A549 (cell line): ENCODE measurements at regions not wholly inside any gene's neighbourhood (a gene's known extent, or its start where the extent isn't known, plus 50 kb on each side); places are given as distances from the start of the nearest gene placed in this dataset.

Experiments used
- ATAC-seq, 2 experiments: fragments of 200-7000 bp in 1 of 2; fragments of >200 bp in 1 of 2; cut with Nextera tagmentation in 1 of 2; cut with Tn5 transposase in 1 of 2; 3 replicates each; pipeline versions ENCODE4 v1.8.0 to v1.9.1; 2018 to 2020; ENCODE audit warnings: mild to moderate bottlenecking in 1 of 2, moderate library complexity in 1 of 2
- CTCF ChIA-PET: fragments of 300-600 bp; sonication (Branson Sonifier 250); formaldehyde crosslinking; extraction: SDS; loops from one replicate; lab custom pipeline; 2021; ENCODE audit warnings: antibody characterized with exemption, inconsistent platforms; lab: Yijun Ruan, JAX
- POLR2A ChIA-PET: fragments of 350-600 bp; formaldehyde crosslinking; extraction: SDS; loops from one replicate; lab custom pipeline; 2021; ENCODE audit warnings: antibody characterized with exemption, inconsistent platforms; lab: Yijun Ruan, JAX
- DNase-seq, 2 experiments: peaks; one replicate each; pipeline versions ENCODE4 v3.0.0 to v3.0.0-alpha.2; 2011 to 2016; ENCODE audit warnings: low read depth in 1 of 2, low spot score in 1 of 2
- FAIRE-seq: peaks from 2 replicates; lab custom pipeline; 2011; peaks lifted over from hg19 to GRCh38; lab: Jason Lieb, UNC
- H3K27ac ChIP-seq, 2 experiments: fragments of >200 bp; sonication (Bioruptor Twin); formaldehyde crosslinking; 3 replicates each; pipeline ENCODE4 v1.5.1; 2016 to 2017
- H3K4me1 ChIP-seq: fragments of >200 bp; sonication (Bioruptor Twin); formaldehyde crosslinking; 3 replicates; pipeline ENCODE4 v1.6.1; 2016
- H3K4me2 ChIP-seq: fragments of >200 bp; sonication (Bioruptor Twin); formaldehyde crosslinking; 3 replicates; pipeline ENCODE4 v1.6.1; 2016
- H3K4me3 ChIP-seq: fragments of >200 bp; sonication (Bioruptor Twin); formaldehyde crosslinking; 3 replicates; pipeline ENCODE4 v1.5.1; 2016
- H3K9me3 ChIP-seq: fragments of >200 bp; sonication (Bioruptor Twin); formaldehyde crosslinking; 3 replicates; pipeline ENCODE4 v1.6.1; 2016
- BCL3 ChIP-seq: fragments of >200 bp; sonication (Bioruptor Twin); formaldehyde crosslinking; IDR thresholded peaks from 3 replicates; pipeline ENCODE4 v1.6.1; 2016
- CEBPB ChIP-seq, 2 experiments: fragments of >200 bp in 1 of 2; sonication (Bioruptor Twin) in 1 of 2; formaldehyde crosslinking in 1 of 2; IDR thresholded peaks; 2 replicates each; pipeline ENCODE4 v1.6.1; 2012 to 2016
- CHD2 ChIP-seq: fragments of 150-350 bp; IDR thresholded peaks from 2 replicates; pipeline ENCODE4 v1.6.1; 2014; ENCODE audit warnings: low read length; ENCODE audit not compliant: partially characterized antibody
- CTCF ChIP-seq: fragments of >200 bp; sonication (Bioruptor Twin); formaldehyde crosslinking; IDR thresholded peaks from 3 replicates; pipeline ENCODE4 v1.5.1; 2016
- EHMT2 ChIP-seq: fragments of 200-600 bp; sonication (generic); IDR thresholded peaks from 2 replicates; pipeline ENCODE4 v1.6.1; 2016; ENCODE audit warnings: antibody characterized with exemption, low read depth, mild to moderate bottlenecking, moderate library complexity
- EP300 ChIP-seq, 2 experiments: fragments of >200 bp; sonication (Bioruptor Twin); formaldehyde crosslinking; IDR thresholded peaks; 2 replicates in 1 of 2; 3 replicates in 1 of 2; pipeline ENCODE4 v1.6.1; 2016 to 2017
- FOSL2 ChIP-seq, 2 experiments: fragments of 450-650 bp in 1 of 2; fragments of >200 bp in 1 of 2; sonication (Bioruptor Twin) in 1 of 2; formaldehyde crosslinking; IDR thresholded peaks; 2 replicates each; pipeline versions ENCODE4 v1.5.0 to v1.6.1; 2016 to 2020; ENCODE audit warnings: mild to moderate bottlenecking in 1 of 2, moderate library complexity in 1 of 2
- GATA3 ChIP-seq: IDR thresholded peaks from 2 replicates; pipeline ENCODE4 v1.6.1; 2012; ENCODE audit warnings: borderline replicate concordance
- HMGXB4 ChIP-seq: fragments of 250-450 bp; sonication (Bioruptor Pico); IDR thresholded peaks from 2 replicates; pipeline ENCODE4 v1.5.0; 2021; ENCODE audit warnings: mild to moderate bottlenecking, moderate library complexity, borderline replicate concordance
- HOXB13 ChIP-seq: fragments of 250-450 bp; sonication (Bioruptor Pico); IDR thresholded peaks from 2 replicates; pipeline ENCODE4 v1.5.0; 2020; ENCODE audit warnings: low read depth, mild to moderate bottlenecking, moderate library complexity
- JUN ChIP-seq, 2 experiments: fragments of >200 bp; sonication (Bioruptor Twin); formaldehyde crosslinking; IDR thresholded peaks; 2 replicates in 1 of 2; 3 replicates in 1 of 2; pipeline ENCODE4 v1.6.1; 2016 to 2017
- JUNB ChIP-seq: fragments of >200 bp; sonication (Bioruptor Twin); formaldehyde crosslinking; IDR thresholded peaks from 2 replicates; pipeline ENCODE4 v1.6.1; 2016
- MAFK ChIP-seq: fragments of 450-650 bp; IDR thresholded peaks from 2 replicates; pipeline ENCODE4 v1.6.1; 2014; ENCODE audit not compliant: partially characterized antibody
- PHF8 ChIP-seq: fragments of 200-600 bp; sonication (generic); IDR thresholded peaks from 2 replicates; pipeline ENCODE4 v1.6.1; 2016; ENCODE audit warnings: low read depth, mild to moderate bottlenecking, antibody characterized with exemption, moderate library complexity, borderline replicate concordance
- POLR2A ChIP-seq: IDR thresholded peaks from 2 replicates; pipeline ENCODE4 v1.6.1; 2012; ENCODE audit warnings: mild to moderate bottlenecking, low read length
- POLR2AphosphoS2 ChIP-seq: conservative IDR thresholded peaks from 2 replicates; pipeline ENCODE4 v1.6.1; 2012; ENCODE audit warnings: low read length, improper control_type of control experiment, inconsistent platforms
- RAD21 ChIP-seq, 2 experiments: fragments of >200 bp in 1 of 2; sonication (Bioruptor Twin) in 1 of 2; formaldehyde crosslinking in 1 of 2; IDR thresholded peaks in 1 of 2; conservative IDR thresholded peaks in 1 of 2; 2 replicates in 1 of 2; 3 replicates in 1 of 2; pipeline ENCODE4 v1.6.1; 2012 to 2018; ENCODE audit warnings: inconsistent platforms in 1 of 2
- RNF2 ChIP-seq: fragments of 200-600 bp; sonication (generic); IDR thresholded peaks from 2 replicates; pipeline ENCODE4 v1.6.1; 2016; ENCODE audit warnings: low read depth, mild to moderate bottlenecking, antibody characterized with exemption, moderate library complexity, borderline replicate concordance
- SMC3 ChIP-seq: fragments of >200 bp; sonication (Bioruptor Twin); formaldehyde crosslinking; IDR thresholded peaks from 3 replicates; pipeline ENCODE4 v1.6.1; 2018; ENCODE audit warnings: inconsistent platforms
- SREBF2 ChIP-seq: fragments of 450-650 bp; IDR thresholded peaks from 2 replicates; pipeline ENCODE4 v1.6.1; 2014; ENCODE audit warnings: mild to moderate bottlenecking, moderate library complexity
- TFCP2L1 ChIP-seq: fragments of 250-450 bp; sonication (Bioruptor Pico); IDR thresholded peaks from 2 replicates; pipeline ENCODE4 v1.5.0; 2021; ENCODE audit warnings: mild to moderate bottlenecking
- WGBS: methylation state at CpG from one replicate; pipeline ENCODE4 v1.1.6; 2017; ENCODE audit errors: missing lambda C conversion rate; 5-methylcytosine and 5-hydroxymethylcytosine counted together

GRCh38 chr9:28915202-28915930 lies 1342.1 kb upstream of the C9orf72 start:
- FAIRE-seq (peak; percentile 97), DNase-seq (peak; percentile 60 to 96), ATAC-seq (peak; percentile 96 to 99)
- TF ChIP-seq EHMT2 (no peak), RAD21 (conservative IDR thresholded peaks at IDR 0.05 in 1 of 2, IDR thresholded peaks at IDR 0.05 in 1 of 2) (peak; percentile 19 to 42; a peak in 2 of 5 replicates), SREBF2 (no peak), JUN (IDR thresholded peaks at IDR 0.05) (peak; percentile 32 to 47; a peak in 3 of 5 replicates), EP300 (IDR thresholded peaks at IDR 0.05) (peak; percentile 58 to 60; a peak in 3 of 5 replicates), PHF8 (no peak), JUNB (peak; percentile 81), SMC3 (peak; percentile 6; the same call in 1 of the 3 replicates), RNF2 (no peak), FOSL2 (IDR thresholded peaks at IDR 0.05) (peak; percentile 49), FOSL2 (CRISPR knock-in tag; IDR thresholded peaks at IDR 0.05) (peak; percentile 78), GATA3 (peak; percentile 90; the same call in 1 of the 2 replicates), TFCP2L1 (CRISPR knock-in tag) (no peak), HOXB13 (no peak), HMGXB4 (no peak), MAFK (peak; percentile 42), CEBPB (IDR thresholded peaks at IDR 0.05) (peak in 1 of 2 experiments; percentile 49; a peak in 3 of 4 replicates)
- Histone ChIP-seq H3K4me1 (peaks cover 20% of the 10 kb centered on the region), H3K4me2 (peak overlapping the region; percentile 64), H3K9me3 (no peaks in the 10 kb centered on the region), H3K27ac (peak overlapping the region; percentile 72 to 86), H3K4me3 (no peak overlapping the region)
- WGBS: 1% methylated on average over 2 of the region's 2 CpGs
- POLR2A ChIA-PET: no interaction called here
- CTCF ChIA-PET: no interaction called here

- ChIA-PET POLR2A (no interaction called here), CTCF (no interaction called here)
- peak overlapping the region; percentile 72 to 86 for H3K27ac ChIP-seq
- FAIRE-seq: no peak
- no peak overlapping the region for H3K4me3 ChIP-seq
- TF ChIP-seq POLR2AphosphoS2 (no peak), CTCF (no peak), POLR2A (no peak), BCL3 (no peak), CHD2 (no peak)
- peaks cover 20% of the 10 kb centered on the region for H3K4me1 ChIP-seq
- H3K9me3 ChIP-seq: no peaks in the 10 kb centered on the region
- peak overlapping the region; percentile 64 for H3K4me2 ChIP-seq
- WGBS: 77% methylated on average over 3 of the region's 3 CpGs
- DNase-seq: no peak
- ATAC-seq: no peak
Measured at GRCh38 chr9:28916348-28916747, 1343.1 kb upstream of the C9orf72 start.
